GM06990 (cell line): ENCODE measurements at regions not wholly inside any gene's neighbourhood (a gene's known extent, or its start where the extent isn't known, plus 50 kb on each side); places are given as distances from the start of the nearest gene placed in this dataset.

Experiments used
- DNase-seq: peaks from one replicate; pipeline ENCODE4 v3.0.0-alpha.2; 2011; ENCODE audit not compliant: insufficient read length; ENCODE audit errors: extremely low read depth
- H3K27me3 ChIP-seq: replicated peaks from 2 replicates; pipeline ENCODE4 v1.6.0; 2011; ENCODE audit warnings: low read length; ENCODE audit not compliant: control insufficient read depth, insufficient read depth
- H3K36me3 ChIP-seq: 2 replicates; pipeline ENCODE4 v1.5.1; 2011; ENCODE audit warnings: low read length; ENCODE audit not compliant: control insufficient read depth, insufficient read depth
- H3K4me3 ChIP-seq: replicated peaks from 2 replicates; pipeline ENCODE4 v1.5.1; 2011; ENCODE audit warnings: low read depth, mild to moderate bottlenecking, control low read depth, low read length
- CTCF ChIP-seq: IDR thresholded peaks from 2 replicates; pipeline ENCODE4 v1.5.1; 2011; ENCODE audit warnings: low read length, control low read depth, mild to moderate bottlenecking, inconsistent platforms; ENCODE audit not compliant: insufficient read depth, poor library complexity, severe bottlenecking

GRCh38 chr5:72692651-72693442, 123.6 kb upstream of the TNPO1 start:
- TF ChIP-seq CTCF: no peak
- no peak for DNase-seq

GRCh38 chr5:72692231-72692637, 124.2 kb upstream of the TNPO1 start:
- H3K27me3 ChIP-seq: peaks cover 1% of the 10 kb centered on the region; the same call in 1 of the 2 replicates
- H3K36me3 ChIP-seq: no peaks in the 10 kb centered on the region
- TF ChIP-seq CTCF: no peak
- DNase-seq: no peak
- no peak overlapping the region for H3K4me3 ChIP-seq

More at GRCh38 chr5:72692651-72693442, 123.6 kb upstream of the TNPO1 start:
- Histone ChIP-seq H3K4me3 (no peak overlapping the region), H3K27me3 (no peaks in the 10 kb centered on the region), H3K36me3 (no peaks in the 10 kb centered on the region)

- no peak for TF ChIP-seq CTCF
- DNase-seq: no peak
- Histone ChIP-seq H3K36me3 (no peaks in the 10 kb centered on the region), H3K27me3 (peaks cover 2% of the 10 kb centered on the region; the same call in 1 of the 2 replicates), H3K4me3 (no peak overlapping the region)
Observed at GRCh38 chr5:72691751-72692150, 124.7 kb upstream of the TNPO1 start.

- Histone ChIP-seq H3K36me3 (no peaks in the 10 kb centered on the region), H3K4me3 (no peak overlapping the region), H3K27me3 (peaks cover 2% of the 10 kb centered on the region; the same call in 1 of the 2 replicates)
- no peak for DNase-seq
- TF ChIP-seq CTCF: no peak
Observed at GRCh38 chr5:72688916-72689315, 127.5 kb upstream of the TNPO1 start.

- no peaks in the 10 kb centered on the region for H3K36me3 ChIP-seq
- TF ChIP-seq CTCF: no peak
- H3K27me3 ChIP-seq: peaks cover 2% of the 10 kb centered on the region; the same call in 1 of the 2 replicates
- DNase-seq: no peak
- H3K4me3 ChIP-seq: no peak overlapping the region
Observed at GRCh38 chr5:72687288-72687687, 129.2 kb upstream of the TNPO1 start.
